ENCODE measurements at regions not wholly inside any gene's neighbourhood (a gene's known extent, or its start where the extent isn't known, plus 50 kb on each side); places are given as distances from the start of the nearest gene placed in this dataset.

GRCh38 chr6:946546-946945 lies 253.6 kb upstream of the EXOC2 start:
- DNase-seq, result no peak
- H3K4me1 ChIP-seq (ENCODE audit: control insufficient read depth in 1 of 2, insufficient read depth in 2 of 2, low read length in 2 of 2), result no peaks in the 10 kb centered on the region
- Mint-ChIP-seq H3K4me3 (no peak overlapping the region), H3K36me3 (no peaks in the 10 kb centered on the region), H3K27ac (no peak overlapping the region), H3K27me3 (ENCODE audit: low read depth in 3 of 3) (peaks cover 0 to 3% (median 0%) of the 10 kb centered on the region in 3 donors), H3K4me1 (no peaks in the 10 kb centered on the region), H3K9me3 (peaks cover 0 to 15% (median 6%) of the 10 kb centered on the region in 7 donors)
- no peaks in the 10 kb centered on the region for H4K20me1 ChIP-seq (ENCODE audit: insufficient read depth, low read length)
- no peaks in the 10 kb centered on the region for H3K36me3 ChIP-seq (replicated peaks in 1 of 2; ENCODE audit: control insufficient read depth in 1 of 2, insufficient read depth in 2 of 2, low read length in 2 of 2)
- H3K9ac ChIP-seq (ENCODE audit: insufficient read depth, low read length, poor library complexity, severe bottlenecking), result no peak overlapping the region
- intact Hi-C loops (cut with micrococcal nuclease), result no loop called here
- no peak overlapping the region for H3K4me2 ChIP-seq (replicated peaks; ENCODE audit: extremely low read depth, low read length, poor library complexity, severe bottlenecking)
- peaks cover 0 to 3% of the 10 kb centered on the region in 2 donors for H3K27me3 ChIP-seq (ENCODE audit: control insufficient read depth in 2 of 2, insufficient read depth in 2 of 2, low read length in 2 of 2)
- WGBS (ENCODE audit: insufficient coverage), result 100% methylated on average over 1 of the region's 3 CpGs
- H3K79me2 ChIP-seq (ENCODE audit: insufficient read depth, low read length), result no peaks in the 10 kb centered on the region
- H3K4me3 ChIP-seq (replicated peaks in 1 of 3; ENCODE audit: low read depth in 2 of 3, low read length in 3 of 3), result no peak overlapping the region
- H2AFZ ChIP-seq (ENCODE audit: insufficient read depth, low read depth, low read length, poor library complexity, severe bottlenecking), result no peak overlapping the region
- TF ChIP-seq, protein P1, sequence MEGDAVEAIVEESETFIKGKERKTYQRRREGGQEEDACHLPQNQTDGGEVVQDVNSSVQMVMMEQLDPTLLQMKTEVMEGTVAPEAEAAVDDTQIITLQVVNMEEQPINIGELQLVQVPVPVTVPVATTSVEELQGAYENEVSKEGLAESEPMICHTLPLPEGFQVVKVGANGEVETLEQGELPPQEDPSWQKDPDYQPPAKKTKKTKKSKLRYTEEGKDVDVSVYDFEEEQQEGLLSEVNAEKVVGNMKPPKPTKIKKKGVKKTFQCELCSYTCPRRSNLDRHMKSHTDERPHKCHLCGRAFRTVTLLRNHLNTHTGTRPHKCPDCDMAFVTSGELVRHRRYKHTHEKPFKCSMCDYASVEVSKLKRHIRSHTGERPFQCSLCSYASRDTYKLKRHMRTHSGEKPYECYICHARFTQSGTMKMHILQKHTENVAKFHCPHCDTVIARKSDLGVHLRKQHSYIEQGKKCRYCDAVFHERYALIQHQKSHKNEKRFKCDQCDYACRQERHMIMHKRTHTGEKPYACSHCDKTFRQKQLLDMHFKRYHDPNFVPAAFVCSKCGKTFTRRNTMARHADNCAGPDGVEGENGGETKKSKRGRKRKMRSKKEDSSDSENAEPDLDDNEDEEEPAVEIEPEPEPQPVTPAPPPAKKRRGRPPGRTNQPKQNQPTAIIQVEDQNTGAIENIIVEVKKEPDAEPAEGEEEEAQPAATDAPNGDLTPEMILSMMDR (IDR thresholded peaks at IDR 0.05), result no peak
- H3K27ac ChIP-seq (ENCODE audit: low read depth in 1 of 2, low read length in 2 of 2), result no peak overlapping the region
- peaks cover 0 to 4% of the 10 kb centered on the region in 2 donors for H3K9me3 ChIP-seq (replicated peaks in 1 of 2; ENCODE audit: control insufficient read depth in 1 of 2, insufficient read depth in 1 of 2, low read length in 2 of 2)

GRCh38 chr6:939526-940252 lies 246.8 kb upstream of the EXOC2 start:
- H3K4me1 ChIP-seq (ENCODE audit: control insufficient read depth in 1 of 2, insufficient read depth in 2 of 2, low read length in 2 of 2), result no peaks in the 10 kb centered on the region
- H3K27me3 ChIP-seq (ENCODE audit: control insufficient read depth in 2 of 2, insufficient read depth in 2 of 2, low read length in 2 of 2), result no peaks in the 10 kb centered on the region
- DNase-seq, result no peak
- no peak overlapping the region for H3K4me3 ChIP-seq (replicated peaks in 1 of 3; ENCODE audit: low read depth in 2 of 3, low read length in 3 of 3)
- H3K27ac ChIP-seq (ENCODE audit: low read depth in 1 of 2, low read length in 2 of 2), result no peak overlapping the region
- no peak overlapping the region for H3K4me2 ChIP-seq (replicated peaks; ENCODE audit: extremely low read depth, low read length, poor library complexity, severe bottlenecking)
- no peak overlapping the region for H2AFZ ChIP-seq (ENCODE audit: insufficient read depth, low read depth, low read length, poor library complexity, severe bottlenecking)
- H3K9ac ChIP-seq (ENCODE audit: insufficient read depth, low read length, poor library complexity, severe bottlenecking), result no peak overlapping the region
- H4K20me1 ChIP-seq (ENCODE audit: insufficient read depth, low read length), result no peaks in the 10 kb centered on the region
- no peak overlapping the region for H3K4me3 Mint-ChIP-seq
- H3K27ac Mint-ChIP-seq, result no peak overlapping the region
- no peaks in the 10 kb centered on the region for H3K36me3 Mint-ChIP-seq
- no peaks in the 10 kb centered on the region for H3K36me3 ChIP-seq (replicated peaks in 1 of 2; ENCODE audit: control insufficient read depth in 1 of 2, insufficient read depth in 2 of 2, low read length in 2 of 2)
- peaks cover 0 to 16% (median 6%) of the 10 kb centered on the region in 7 donors for H3K9me3 Mint-ChIP-seq
- 74% methylated on average over 5 of the region's 12 CpGs for WGBS (ENCODE audit: insufficient coverage)
- H3K9me3 ChIP-seq (replicated peaks in 1 of 2; ENCODE audit: control insufficient read depth in 1 of 2, insufficient read depth in 1 of 2, low read length in 2 of 2), result peaks cover 0 to 4% of the 10 kb centered on the region in 2 donors
- intact Hi-C loops (cut with micrococcal nuclease), result no loop called here
- H3K79me2 ChIP-seq (ENCODE audit: insufficient read depth, low read length), result no peaks in the 10 kb centered on the region
- TF ChIP-seq, protein P1 (IDR thresholded peaks at IDR 0.05), result no peak
- no peaks in the 10 kb centered on the region for H3K4me1 Mint-ChIP-seq
- H3K27me3 Mint-ChIP-seq (ENCODE audit: low read depth in 3 of 3), result peaks cover 0 to 5% (median 5%) of the 10 kb centered on the region in 3 donors
